ENCODE measurements at regions not wholly inside any gene's neighbourhood (a gene's known extent, or its start where the extent isn't known, plus 50 kb on each side); places are given as distances from the start of the nearest gene placed in this dataset.
A peak's percentile ranks its signal among the peaks of the same experiment; 100 is the strongest.
"Not testable (repeated sequence)": the region's sequence is repeated elsewhere in the genome, so short reads cannot be mapped to it uniquely, and the experiment has no call there.

DNA sequence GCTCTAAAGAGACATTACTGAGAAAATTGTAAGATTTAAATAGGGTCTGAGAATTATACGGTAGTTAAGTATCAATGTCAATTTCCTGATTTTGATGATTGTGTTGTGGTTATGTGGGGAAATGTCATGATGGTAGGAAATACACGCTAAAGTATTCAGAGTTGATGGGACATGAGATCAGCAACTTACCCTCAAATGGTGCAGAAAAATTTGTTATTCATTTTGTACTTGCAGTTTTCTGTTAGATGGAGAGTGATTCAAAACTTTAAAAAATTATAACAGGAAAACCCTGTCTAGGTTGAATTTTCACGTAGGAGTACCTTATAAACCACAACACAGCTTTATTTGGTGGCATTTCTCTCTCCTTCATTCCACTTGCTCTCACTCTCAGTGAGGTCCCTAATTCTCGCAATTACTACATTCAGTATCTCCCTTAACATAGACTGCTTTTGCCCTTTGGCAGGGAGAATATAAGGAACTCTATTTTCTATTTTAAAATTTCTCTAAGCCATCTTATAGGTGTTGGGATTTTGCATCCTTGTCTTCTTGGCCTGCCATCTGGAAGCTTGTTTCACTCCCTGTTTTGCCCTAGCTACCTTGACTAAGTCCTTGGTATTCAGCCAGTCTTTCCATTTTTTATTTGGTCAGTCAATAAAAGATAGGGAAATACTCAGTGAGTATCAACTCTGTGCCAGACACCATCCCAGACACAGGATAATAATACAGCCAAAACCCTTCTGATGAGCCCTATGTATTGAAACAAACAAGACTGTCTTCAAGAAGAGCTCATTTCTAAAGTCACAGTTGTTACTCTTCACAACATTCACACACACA lies 550.6 kb upstream of the ACVR2A start:
- TF ChIP-seq, protein P1, sequence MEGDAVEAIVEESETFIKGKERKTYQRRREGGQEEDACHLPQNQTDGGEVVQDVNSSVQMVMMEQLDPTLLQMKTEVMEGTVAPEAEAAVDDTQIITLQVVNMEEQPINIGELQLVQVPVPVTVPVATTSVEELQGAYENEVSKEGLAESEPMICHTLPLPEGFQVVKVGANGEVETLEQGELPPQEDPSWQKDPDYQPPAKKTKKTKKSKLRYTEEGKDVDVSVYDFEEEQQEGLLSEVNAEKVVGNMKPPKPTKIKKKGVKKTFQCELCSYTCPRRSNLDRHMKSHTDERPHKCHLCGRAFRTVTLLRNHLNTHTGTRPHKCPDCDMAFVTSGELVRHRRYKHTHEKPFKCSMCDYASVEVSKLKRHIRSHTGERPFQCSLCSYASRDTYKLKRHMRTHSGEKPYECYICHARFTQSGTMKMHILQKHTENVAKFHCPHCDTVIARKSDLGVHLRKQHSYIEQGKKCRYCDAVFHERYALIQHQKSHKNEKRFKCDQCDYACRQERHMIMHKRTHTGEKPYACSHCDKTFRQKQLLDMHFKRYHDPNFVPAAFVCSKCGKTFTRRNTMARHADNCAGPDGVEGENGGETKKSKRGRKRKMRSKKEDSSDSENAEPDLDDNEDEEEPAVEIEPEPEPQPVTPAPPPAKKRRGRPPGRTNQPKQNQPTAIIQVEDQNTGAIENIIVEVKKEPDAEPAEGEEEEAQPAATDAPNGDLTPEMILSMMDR (IDR thresholded peaks at IDR 0.05), result no peak
- DNase-seq (no peak), ATAC-seq (no peak)
- H3K27ac ChIP-seq, result no peak overlapping the region
- no peaks in the 10 kb centered on the region for H3K4me1 ChIP-seq
- H3K4me3 ChIP-seq, result no peak overlapping the region
- no peaks in the 10 kb centered on the region for H3K36me3 ChIP-seq
- H3K9me3 ChIP-seq, result no peaks in the 10 kb centered on the region
- no peaks in the 10 kb centered on the region for H3K27me3 ChIP-seq
- intact Hi-C loops (cut with DNase I), result no loop called here

DNA sequence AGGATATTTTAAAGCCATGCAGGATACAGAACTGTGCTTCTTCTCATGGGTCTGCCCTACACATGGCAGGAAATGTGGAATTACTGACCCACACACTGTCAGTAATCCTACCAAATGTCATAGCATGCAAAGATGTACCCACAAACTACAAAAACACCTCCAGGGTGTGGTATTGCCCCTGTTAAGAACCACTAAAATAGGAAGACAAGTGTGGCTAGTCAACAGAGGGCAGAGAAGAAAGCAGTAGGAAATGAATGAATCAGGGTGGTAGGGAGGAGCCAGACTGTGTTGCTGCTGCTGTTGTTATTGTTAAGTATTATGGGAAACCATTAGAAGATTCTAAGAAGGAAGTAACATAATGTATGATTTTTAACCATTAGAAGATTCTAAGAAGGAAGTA lies 556.7 kb upstream of the ACVR2A start:
- Histone ChIP-seq H3K36me3 (no peaks in the 10 kb centered on the region), H3K9me3 (no peaks in the 10 kb centered on the region), H3K4me3 (no peak overlapping the region), H3K27me3 (no peaks in the 10 kb centered on the region), H3K4me1 (no peaks in the 10 kb centered on the region), H3K27ac (no peak overlapping the region)
- ATAC-seq, result peak; percentile 22
- DNase-seq, result no peak
- TF ChIP-seq, protein P1 (IDR thresholded peaks at IDR 0.05), result no peak
- intact Hi-C loops (cut with DNase I), result no loop called here

DNA sequence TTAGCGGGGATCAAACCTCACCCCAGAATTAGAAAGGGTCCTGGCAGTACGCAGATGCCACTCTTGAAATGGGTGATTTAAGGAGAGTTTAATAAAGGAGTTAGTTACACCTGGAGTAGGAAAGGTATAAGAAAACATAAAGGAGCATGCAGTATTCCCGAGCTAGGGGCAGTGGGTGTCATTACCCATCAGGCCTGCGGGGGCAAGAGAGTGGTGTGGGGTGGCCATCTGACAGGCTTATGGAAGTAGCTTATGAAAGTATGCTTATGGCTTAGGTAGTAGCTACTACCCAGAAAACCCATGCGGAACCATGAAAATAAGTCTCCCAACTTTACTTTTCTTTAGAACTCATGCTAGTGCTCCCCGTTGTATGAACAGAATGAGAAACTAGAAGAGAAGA lies 568.9 kb upstream of the ACVR2A start:
- ATAC-seq (peak; percentile 25), DNase-seq (no peak)
- TF ChIP-seq, protein P1 (IDR thresholded peaks at IDR 0.05), result no peak
- intact Hi-C loops (cut with DNase I), result no loop called here
- Histone ChIP-seq H3K4me1 (no peaks in the 10 kb centered on the region), H3K27ac (no peak overlapping the region), H3K36me3 (no peaks in the 10 kb centered on the region), H3K9me3 (no peaks in the 10 kb centered on the region), H3K27me3 (no peaks in the 10 kb centered on the region), H3K4me3 (no peak overlapping the region)

DNA sequence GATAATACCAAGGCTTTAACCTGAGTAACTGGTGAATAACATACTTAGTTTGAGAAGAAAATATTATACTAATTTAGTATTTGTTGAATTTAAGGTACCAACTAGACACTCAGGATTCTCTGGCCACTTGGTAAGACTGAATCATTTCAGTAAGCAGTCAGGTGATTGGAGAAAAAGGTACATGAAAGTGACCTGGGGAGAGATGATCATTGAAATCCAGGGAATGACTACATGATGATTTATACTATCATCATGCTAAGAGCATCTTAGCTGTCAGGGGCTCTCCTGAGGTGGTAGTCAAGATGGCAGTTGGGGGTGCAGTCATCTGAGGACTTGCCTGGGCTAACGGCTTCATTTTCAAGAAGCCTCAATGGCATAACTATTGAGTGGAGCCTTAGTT lies 571.2 kb upstream of the ACVR2A start:
- Histone ChIP-seq H3K27me3 (no peaks in the 10 kb centered on the region), H3K4me3 (no peak overlapping the region), H3K4me1 (no peaks in the 10 kb centered on the region), H3K9me3 (peaks cover 3% of the 10 kb centered on the region), H3K27ac (no peak overlapping the region), H3K36me3 (no peaks in the 10 kb centered on the region)
- intact Hi-C loops (cut with DNase I), result no loop called here
- DNase-seq (no peak), ATAC-seq (no peak)
- TF ChIP-seq, protein P1 (IDR thresholded peaks at IDR 0.05), result no peak

DNA sequence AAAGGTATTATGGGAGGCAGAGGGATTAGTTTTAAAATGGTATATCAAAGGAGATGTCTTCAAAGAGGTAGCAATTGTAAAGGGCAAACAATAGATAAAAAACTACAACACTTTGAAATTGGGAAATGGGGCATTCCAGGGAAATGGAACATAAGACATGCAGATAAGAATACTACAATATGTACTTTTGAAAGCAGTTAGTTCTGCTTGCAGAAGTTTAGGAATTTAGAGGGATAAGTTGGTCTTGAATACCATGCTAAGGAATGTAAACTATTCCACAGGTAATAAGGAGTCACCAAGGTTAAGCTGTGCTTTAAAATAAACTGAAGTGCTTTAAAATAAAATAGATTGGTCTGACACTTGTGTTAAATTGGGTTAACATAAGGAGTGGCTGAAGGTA lies 571.7 kb upstream of the ACVR2A start:
- Histone ChIP-seq H3K27ac (no peak overlapping the region), H3K4me1 (no peaks in the 10 kb centered on the region), H3K4me3 (no peak overlapping the region)

DNA sequence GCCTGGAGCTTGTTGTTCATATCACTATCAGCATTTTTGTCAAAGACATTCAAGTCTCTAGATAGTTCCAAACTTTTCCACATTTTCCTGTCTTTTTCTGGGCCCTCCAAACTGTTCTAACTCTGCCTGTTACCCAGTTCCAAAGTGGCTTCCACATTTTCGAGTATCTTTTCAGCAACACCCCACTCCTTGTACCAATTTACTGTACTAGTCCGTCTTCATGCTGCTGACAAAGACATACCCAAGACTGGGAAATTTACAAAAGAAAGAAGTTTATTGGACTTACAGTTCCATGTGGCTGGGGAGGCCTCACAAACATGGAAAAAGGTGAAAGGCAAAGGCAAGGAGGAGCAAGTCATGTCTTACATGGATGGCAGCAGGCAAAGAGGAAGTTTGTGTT lies 575.2 kb upstream of the ACVR2A start:
- DNase-seq; H3K27ac ChIP-seq; H3K4me1 ChIP-seq; ATAC-seq; H3K27me3 ChIP-seq; H3K4me3 ChIP-seq; H3K36me3 ChIP-seq; H3K9me3 ChIP-seq; intact Hi-C loops (cut with DNase I): not testable (repeated sequence)

More for the DNA sequence above, 571.7 kb upstream of the ACVR2A start:
- Histone ChIP-seq H3K36me3 (no peaks in the 10 kb centered on the region), H3K9me3 (peaks cover 3% of the 10 kb centered on the region), H3K27me3 (no peaks in the 10 kb centered on the region)
- TF ChIP-seq, protein P1 (IDR thresholded peaks at IDR 0.05), result no peak
- DNase-seq (no peak), ATAC-seq (no peak)
- intact Hi-C loops (cut with DNase I), result no loop called here
